ENCODE measurements at regions not wholly inside any gene's neighbourhood (a gene's known extent, or its start where the extent isn't known, plus 50 kb on each side); places are given as distances from the start of the nearest gene placed in this dataset.

DNA sequence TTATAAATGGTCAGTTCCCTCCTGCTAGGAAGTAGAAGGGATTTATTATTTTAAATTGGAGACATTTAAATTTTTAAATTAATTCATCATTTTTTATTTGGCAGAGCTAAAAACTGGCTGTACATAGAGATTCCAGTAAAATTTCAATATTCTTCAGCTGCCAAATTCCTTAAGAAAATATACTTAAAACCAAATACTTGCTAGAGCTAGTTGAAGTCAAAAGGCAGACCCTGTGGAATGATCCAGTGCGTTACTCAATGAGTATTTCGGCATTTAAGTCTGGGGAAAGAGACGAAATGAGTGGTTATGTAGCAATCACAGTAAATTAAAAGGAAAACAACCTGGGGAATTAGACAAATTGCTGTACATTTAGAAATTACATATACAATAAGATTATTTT is 1104.7 kb downstream of the SLC6A15 start:
- no peaks in the 10 kb centered on the region for H3K9me3 ChIP-seq (ENCODE audit: low read length)
- H3K9ac ChIP-seq (ENCODE audit: low read length): no peak overlapping the region
- no peaks in the 10 kb centered on the region for H3K4me1 ChIP-seq (ENCODE audit: insufficient read depth, low read length, severe bottlenecking)
- H3K36me3 ChIP-seq (ENCODE audit: insufficient read depth, low read length): no peaks in the 10 kb centered on the region
- no peak overlapping the region for H3K4me2 ChIP-seq (ENCODE audit: low read length)
- no peak overlapping the region for H3K4me3 ChIP-seq (ENCODE audit: low read depth, low read length, poor library complexity, severe bottlenecking)
- H3K27me3 ChIP-seq (ENCODE audit: insufficient read depth, low read length): no peaks in the 10 kb centered on the region
- H4K20me1 ChIP-seq (ENCODE audit: insufficient read depth, low read length): no peaks in the 10 kb centered on the region
- no peaks in the 10 kb centered on the region for H3K9me2 ChIP-seq (ENCODE audit: low read depth, low read length)
- TF ChIP-seq, protein P1, sequence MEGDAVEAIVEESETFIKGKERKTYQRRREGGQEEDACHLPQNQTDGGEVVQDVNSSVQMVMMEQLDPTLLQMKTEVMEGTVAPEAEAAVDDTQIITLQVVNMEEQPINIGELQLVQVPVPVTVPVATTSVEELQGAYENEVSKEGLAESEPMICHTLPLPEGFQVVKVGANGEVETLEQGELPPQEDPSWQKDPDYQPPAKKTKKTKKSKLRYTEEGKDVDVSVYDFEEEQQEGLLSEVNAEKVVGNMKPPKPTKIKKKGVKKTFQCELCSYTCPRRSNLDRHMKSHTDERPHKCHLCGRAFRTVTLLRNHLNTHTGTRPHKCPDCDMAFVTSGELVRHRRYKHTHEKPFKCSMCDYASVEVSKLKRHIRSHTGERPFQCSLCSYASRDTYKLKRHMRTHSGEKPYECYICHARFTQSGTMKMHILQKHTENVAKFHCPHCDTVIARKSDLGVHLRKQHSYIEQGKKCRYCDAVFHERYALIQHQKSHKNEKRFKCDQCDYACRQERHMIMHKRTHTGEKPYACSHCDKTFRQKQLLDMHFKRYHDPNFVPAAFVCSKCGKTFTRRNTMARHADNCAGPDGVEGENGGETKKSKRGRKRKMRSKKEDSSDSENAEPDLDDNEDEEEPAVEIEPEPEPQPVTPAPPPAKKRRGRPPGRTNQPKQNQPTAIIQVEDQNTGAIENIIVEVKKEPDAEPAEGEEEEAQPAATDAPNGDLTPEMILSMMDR (IDR thresholded peaks at IDR 0.05; ENCODE audit: low read length): no peak
- TF ChIP-seq EZH2 (IDR thresholded peaks at IDR 0.05; ENCODE audit: borderline replicate concordance, low read length): no peak
- no peaks in the 10 kb centered on the region for H3F3A ChIP-seq (ENCODE audit: insufficient read depth, low read length)
- no peaks in the 10 kb centered on the region for H3K79me2 ChIP-seq (ENCODE audit: insufficient read depth, low read length)
- no peak overlapping the region for H2AFZ ChIP-seq (ENCODE audit: low read length)
- H3K27ac ChIP-seq (ENCODE audit: low read depth, low read length, poor library complexity, severe bottlenecking): no peak overlapping the region

DNA sequence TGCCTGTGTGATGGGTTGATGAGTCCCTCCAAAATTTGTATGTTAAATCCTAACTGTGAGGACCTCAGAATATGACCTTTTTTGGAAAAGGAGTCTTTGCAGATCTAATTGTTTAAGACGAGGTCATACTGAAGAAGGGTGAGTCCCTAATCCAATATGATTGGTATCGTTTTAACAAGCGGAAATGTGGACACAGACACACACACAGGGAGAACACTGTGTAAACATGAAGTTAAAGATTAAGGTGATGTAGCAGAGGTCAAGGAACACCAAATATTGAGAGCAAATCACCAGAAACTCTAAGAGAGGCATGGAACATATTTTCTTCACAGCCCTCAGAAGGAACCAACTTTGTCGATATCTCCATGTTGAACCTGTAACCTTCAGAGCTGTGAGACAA is 1106.7 kb downstream of the SLC6A15 start:
- no peak overlapping the region for H3K9ac ChIP-seq (ENCODE audit: low read length)
- no peaks in the 10 kb centered on the region for H3K27me3 ChIP-seq (ENCODE audit: insufficient read depth, low read length)
- H3K4me2 ChIP-seq (ENCODE audit: low read length): no peak overlapping the region
- H3K36me3 ChIP-seq (ENCODE audit: insufficient read depth, low read length): no peaks in the 10 kb centered on the region
- no peaks in the 10 kb centered on the region for H3K4me1 ChIP-seq (ENCODE audit: insufficient read depth, low read length, severe bottlenecking)
- no peak overlapping the region for H3K4me3 ChIP-seq (ENCODE audit: low read depth, low read length, poor library complexity, severe bottlenecking)
- H3K9me2 ChIP-seq (ENCODE audit: low read depth, low read length): no peaks in the 10 kb centered on the region
- no peaks in the 10 kb centered on the region for H3F3A ChIP-seq (ENCODE audit: insufficient read depth, low read length)
- no peaks in the 10 kb centered on the region for H4K20me1 ChIP-seq (ENCODE audit: insufficient read depth, low read length)
- H3K79me2 ChIP-seq (ENCODE audit: insufficient read depth, low read length): no peaks in the 10 kb centered on the region
- TF ChIP-seq, protein P1 (IDR thresholded peaks at IDR 0.05; ENCODE audit: low read length): no peak
- no peak for TF ChIP-seq EZH2 (IDR thresholded peaks at IDR 0.05; ENCODE audit: borderline replicate concordance, low read length)
- H3K27ac ChIP-seq (ENCODE audit: low read depth, low read length, poor library complexity, severe bottlenecking): no peak overlapping the region
- H2AFZ ChIP-seq (ENCODE audit: low read length): no peak overlapping the region
- no peaks in the 10 kb centered on the region for H3K9me3 ChIP-seq (ENCODE audit: low read length)

DNA sequence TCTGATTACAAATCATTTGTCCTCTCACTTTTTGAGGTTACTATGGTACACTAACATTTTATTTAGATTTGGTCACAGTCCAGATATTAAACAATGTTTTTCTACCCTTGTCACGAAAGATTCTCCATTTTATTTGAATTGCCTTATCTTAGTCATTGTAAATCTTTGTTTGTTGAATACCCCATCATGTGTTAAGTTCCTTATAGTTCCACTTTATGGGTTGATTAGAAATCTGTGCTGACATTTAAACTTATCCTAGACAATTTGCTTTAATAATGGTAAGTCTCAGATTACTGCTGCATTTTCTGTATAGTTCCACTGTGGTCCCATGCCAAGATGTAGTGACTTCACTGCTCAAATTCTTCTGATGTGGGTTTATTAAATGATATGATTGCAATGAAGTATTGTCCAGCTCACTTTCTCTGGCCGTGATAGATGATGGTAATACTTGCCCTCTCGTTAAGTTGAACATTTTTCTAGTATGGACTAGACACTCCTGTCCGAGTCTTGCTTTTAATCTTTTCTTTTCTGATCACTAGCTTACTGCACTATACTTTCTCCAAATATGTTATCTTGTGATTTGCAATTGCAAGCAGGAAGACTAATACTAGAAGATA is 1107.3 kb downstream of the SLC6A15 start:
- Histone ChIP-seq H3K4me3 (ENCODE audit: low read depth, low read length, poor library complexity, severe bottlenecking) (no peak overlapping the region), H3K9me2 (ENCODE audit: low read depth, low read length) (no peaks in the 10 kb centered on the region), H3K79me2 (ENCODE audit: insufficient read depth, low read length) (no peaks in the 10 kb centered on the region), H3K27ac (ENCODE audit: low read depth, low read length, poor library complexity, severe bottlenecking) (no peak overlapping the region), H3K9me3 (ENCODE audit: low read length) (no peaks in the 10 kb centered on the region), H4K20me1 (ENCODE audit: insufficient read depth, low read length) (no peaks in the 10 kb centered on the region), H2AFZ (ENCODE audit: low read length) (no peak overlapping the region), H3F3A (ENCODE audit: insufficient read depth, low read length) (no peaks in the 10 kb centered on the region), H3K27me3 (ENCODE audit: insufficient read depth, low read length) (no peaks in the 10 kb centered on the region), H3K36me3 (ENCODE audit: insufficient read depth, low read length) (no peaks in the 10 kb centered on the region), H3K4me1 (ENCODE audit: insufficient read depth, low read length, severe bottlenecking) (no peaks in the 10 kb centered on the region), H3K9ac (ENCODE audit: low read length) (no peak overlapping the region), H3K4me2 (ENCODE audit: low read length) (no peak overlapping the region)
- TF ChIP-seq EZH2 (IDR thresholded peaks at IDR 0.05; ENCODE audit: borderline replicate concordance, low read length): no peak
- TF ChIP-seq, protein P1 (IDR thresholded peaks at IDR 0.05; ENCODE audit: low read length): no peak
